ENCODE measurements at regions not wholly inside any gene's neighbourhood (a gene's known extent, or its start where the extent isn't known, plus 50 kb on each side); places are given as distances from the start of the nearest gene placed in this dataset.

- no peak for DNase-seq (ENCODE audit: low read depth, low spot score)
- Histone ChIP-seq H3K9me3 (replicated peaks; ENCODE audit: control insufficient read depth, insufficient read depth, low read length) (no peaks in the 10 kb centered on the region; the same call in 2 of the 3 replicates), H3K27ac (ENCODE audit: control insufficient read depth, insufficient read depth) (no peak overlapping the region), H3K79me2 (ENCODE audit: control insufficient read depth, insufficient read depth, low read length) (no peaks in the 10 kb centered on the region), H3K4me2 (ENCODE audit: control insufficient read depth, insufficient read depth) (no peak overlapping the region), H3K36me3 (ENCODE audit: control insufficient read depth in 2 of 2, insufficient read depth in 2 of 2, low read length in 1 of 2) (no peaks in the 10 kb centered on the region), H4K20me1 (ENCODE audit: control insufficient read depth, insufficient read depth) (no peaks in the 10 kb centered on the region), H3K9ac (ENCODE audit: control insufficient read depth, insufficient read depth, low read length) (no peak overlapping the region), H3K27me3 (replicated peaks in 1 of 2; ENCODE audit: control insufficient read depth in 2 of 2, insufficient read depth in 2 of 2, low read length in 1 of 2) (no peaks in the 10 kb centered on the region), H3K4me3 (no peak overlapping the region), H2AFZ (ENCODE audit: control insufficient read depth, low read depth, low read length) (no peak overlapping the region), H3K4me1 (ENCODE audit: control insufficient read depth, insufficient read depth, low read length) (no peaks in the 10 kb centered on the region)
- POLR2A ChIA-PET, result no interaction called here
- WGBS (ENCODE audit: insufficient coverage, insufficient replicate concordance, low lambda C conversion rate, missing lambda C conversion rate), result 92% methylated on average over 2 of the region's 2 CpGs
- TF ChIP-seq SMAD5 (IDR thresholded peaks at IDR 0.05; ENCODE audit: low read depth) (no peak), POLR2AphosphoS2 (IDR thresholded peaks at IDR 0.05; ENCODE audit: low read depth, low read length) (no peak), SP1 (IDR thresholded peaks at IDR 0.05; ENCODE audit: low read depth, low read length) (no peak), KLF5 (IDR thresholded peaks at IDR 0.05; ENCODE audit: partially characterized antibody) (no peak), POU2F2 (IDR thresholded peaks at IDR 0.05; ENCODE audit: borderline replicate concordance, low read depth, low read length) (no peak), BMI1 (IDR thresholded peaks at IDR 0.05; ENCODE audit: borderline replicate concordance) (no peak), NFIC (IDR thresholded peaks at IDR 0.05; ENCODE audit: low read depth, low read length) (no peak), MEF2A (IDR thresholded peaks at IDR 0.05; ENCODE audit: insufficient read depth, low read depth, low read length) (no peak), PAX8 (IDR thresholded peaks at IDR 0.05) (no peak), PRDM15 (CRISPR knock-in tag; IDR thresholded peaks at IDR 0.05) (no peak), MYB (IDR thresholded peaks at IDR 0.05; ENCODE audit: borderline replicate concordance, low read depth, low read length) (no peak), RELB (IDR thresholded peaks at IDR 0.05; ENCODE audit: low read depth) (no peak), ZNF207 (IDR thresholded peaks at IDR 0.05; ENCODE audit: borderline replicate concordance) (no peak), SMAD1 (IDR thresholded peaks at IDR 0.05; ENCODE audit: low read depth, partially characterized antibody) (no peak), MXI1 (IDR thresholded peaks at IDR 0.05; ENCODE audit: low read depth, low read length) (no peak), NR2F1 (conservative IDR thresholded peaks at IDR 0.05) (no peak), ETV6 (conservative IDR thresholded peaks at IDR 0.05 in 1 of 2, IDR thresholded peaks at IDR 0.05 in 1 of 2; ENCODE audit: borderline replicate concordance in 1 of 2, low read depth in 1 of 2) (no peak), TARDBP (IDR thresholded peaks at IDR 0.05; ENCODE audit: borderline replicate concordance) (no peak)
- BruUV-seq (replicated peaks), result no TSS peak
- CTCF ChIA-PET, result no interaction called here
- no peak for ATAC-seq
- in situ Hi-C loops (cut with MboI) (no loop called here), intact Hi-C loops (cut with micrococcal nuclease; ENCODE audit: unreplicated experiment) (loop anchor here (5.0 kb wide), 1 partner anchor 272 kb away; no protein-coding TSS in a partner anchor)
- SMC1A ChIA-PET (ENCODE audit: uncharacterized antibody, unreplicated experiment), result no interaction called here
- no peak for FAIRE-seq
- RAD21 ChIA-PET (ENCODE audit: unreplicated experiment), result no interaction called here
Observed at GRCh38 chr3:99094606-99095005, 193.1 kb upstream of the DCBLD2 start.
